PC-9 (cell line): ENCODE measurements at regions not wholly inside any gene's neighbourhood (a gene's known extent, or its start where the extent isn't known, plus 50 kb on each side); places are given as distances from the start of the nearest gene placed in this dataset.

Experiments
- CTCF ChIP-seq: fragments of 200-600 bp; sonication (generic); conservative IDR thresholded peaks from 2 replicates; pipeline ENCODE4 v1.6.1; 2017; ENCODE audit warnings: mixed run types, antibody characterized with exemption, mild to moderate bottlenecking, moderate library complexity
- EZH2 ChIP-seq: fragments of 200-600 bp; sonication (generic); IDR thresholded peaks from 2 replicates; pipeline ENCODE4 v1.8.0; 2017; ENCODE audit warnings: antibody characterized with exemption, low read depth

- TF ChIP-seq CTCF, result no peak
- no peak for TF ChIP-seq EZH2
Observed at GRCh38 chr3:153311541-153311940, 149.5 kb downstream of the RAP2B start.
